Jurkat, Clone E6-1 (cell line): ENCODE measurements at regions not wholly inside any gene's neighbourhood (a gene's known extent, or its start where the extent isn't known, plus 50 kb on each side); places are given as distances from the start of the nearest gene placed in this dataset.
"Not testable (repeated sequence)": the region's sequence is repeated elsewhere in the genome, so short reads cannot be mapped to it uniquely, and the experiment has no call there.

Experiments
- DNase-seq: peaks from one replicate; pipeline ENCODE4 v3.0.0-alpha.2; 2011; ENCODE audit warnings: low read depth, low spot score
- H3K4me3 ChIP-seq: 2 replicates; pipeline ENCODE4 v1.5.1; 2011; ENCODE audit warnings: mild to moderate bottlenecking, low read length, control low read depth, moderate library complexity

- H3K4me3 ChIP-seq = no peak overlapping the region
These were observed 303.8 kb upstream of the PRR16 start for GRCh38 chr5:120160124-120160895.

DNA sequence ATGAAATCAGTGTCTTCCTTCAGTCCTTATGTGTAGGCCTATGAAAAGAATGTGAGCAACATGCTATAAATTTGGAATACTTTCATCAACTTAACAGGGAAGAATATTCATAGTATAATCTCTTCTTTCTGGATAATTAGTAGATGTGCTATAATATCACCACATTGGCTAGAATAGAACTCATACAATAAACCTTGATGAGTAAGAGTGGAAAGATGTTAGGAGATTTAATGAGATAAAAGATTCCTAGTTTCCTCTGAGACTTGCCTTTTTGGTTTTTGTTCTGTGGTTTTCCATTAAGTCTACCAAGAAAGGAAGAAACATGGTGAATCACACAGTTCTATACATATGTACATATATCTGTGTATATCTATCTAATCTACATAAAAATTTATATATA, 301.8 kb upstream of the PRR16 start:
- no peak for DNase-seq
- no peak overlapping the region for H3K4me3 ChIP-seq

More at GRCh38 chr5:120160124-120160895, 303.8 kb upstream of the PRR16 start:
- DNase-seq = no peak

- DNase-seq = no peak
- H3K4me3 ChIP-seq = no peak overlapping the region
These were observed 300.1 kb upstream of the PRR16 start for GRCh38 chr5:120164037-120164436.

- no peak for DNase-seq
- H3K4me3 ChIP-seq = no peak overlapping the region
These were observed 299.1 kb upstream of the PRR16 start for GRCh38 chr5:120164986-120165385.

- H3K4me3 ChIP-seq = no peak overlapping the region
- no peak for DNase-seq
These were observed 291.0 kb upstream of the PRR16 start for GRCh38 chr5:120173125-120173524.

DNA sequence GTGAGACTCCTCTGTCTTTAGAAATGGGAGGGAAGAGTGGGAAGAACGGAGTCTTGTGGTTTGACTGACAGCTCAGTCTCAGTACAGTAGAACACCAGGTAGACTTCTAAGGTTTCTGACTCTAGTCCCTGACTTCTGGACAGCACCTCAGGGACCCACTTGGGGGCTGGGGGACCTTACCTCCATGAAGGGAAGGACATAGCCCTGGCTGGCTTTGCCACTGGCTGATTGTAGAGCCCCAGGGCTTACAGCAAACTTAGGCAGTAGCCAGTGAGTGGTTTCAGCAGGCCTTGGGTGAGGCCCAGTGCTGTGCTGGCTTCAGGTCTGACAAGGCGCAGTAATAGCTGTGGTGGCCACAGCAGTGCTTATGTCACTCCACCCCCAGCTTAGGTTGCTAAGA, 290.0 kb upstream of the PRR16 start:
- no peak for DNase-seq

DNA sequence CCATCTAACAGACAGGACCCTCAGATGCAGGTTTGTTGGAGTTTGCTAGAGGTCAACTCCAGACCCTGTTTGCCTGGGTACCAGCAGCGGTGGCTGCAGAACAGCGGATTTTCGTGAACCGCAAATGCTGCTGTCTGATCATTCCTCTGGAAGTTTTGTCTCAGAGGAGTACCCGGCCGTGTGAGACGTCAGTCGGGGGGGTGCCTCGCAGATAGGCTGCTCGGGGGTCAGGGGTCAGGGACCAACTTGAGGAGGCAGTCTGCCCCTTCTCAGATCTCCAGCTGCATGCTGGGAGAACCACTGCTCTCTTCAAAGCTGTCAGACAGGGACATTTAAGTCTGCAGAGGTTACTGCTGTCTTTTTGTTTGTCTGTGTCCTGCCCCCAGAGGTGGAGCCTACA, 282.9 kb upstream of the PRR16 start:
- H3K4me3 ChIP-seq, DNase-seq: not testable (repeated sequence)

More for the DNA sequence above, 290.0 kb upstream of the PRR16 start:
- H3K4me3 ChIP-seq = no peak overlapping the region

- not testable (repeated sequence) for DNase-seq, H3K4me3 ChIP-seq
These were observed 269.4 kb upstream of the PRR16 start for GRCh38 chr5:120194650-120195049.

DNA sequence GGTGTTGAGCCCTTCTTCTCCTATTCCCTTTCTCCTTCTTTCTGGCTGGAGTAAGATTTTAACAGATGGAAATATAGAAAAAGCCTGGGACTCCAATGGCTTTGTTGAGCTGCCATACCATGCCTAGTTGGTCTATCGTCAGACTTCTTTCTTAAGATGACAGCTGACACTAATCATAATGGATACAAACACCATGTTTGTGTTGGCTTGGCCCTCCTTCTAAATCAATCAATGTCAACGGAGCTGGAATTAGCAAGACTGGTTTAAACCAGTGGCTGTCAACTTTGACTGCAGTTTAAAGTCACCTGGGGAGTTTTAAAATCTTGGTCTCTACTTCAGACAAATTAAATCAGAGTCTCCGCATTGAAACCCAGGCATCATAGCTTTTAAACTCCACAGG, 264.5 kb upstream of the PRR16 start:
- H3K4me3 ChIP-seq = no peak overlapping the region
- no peak for DNase-seq

DNA sequence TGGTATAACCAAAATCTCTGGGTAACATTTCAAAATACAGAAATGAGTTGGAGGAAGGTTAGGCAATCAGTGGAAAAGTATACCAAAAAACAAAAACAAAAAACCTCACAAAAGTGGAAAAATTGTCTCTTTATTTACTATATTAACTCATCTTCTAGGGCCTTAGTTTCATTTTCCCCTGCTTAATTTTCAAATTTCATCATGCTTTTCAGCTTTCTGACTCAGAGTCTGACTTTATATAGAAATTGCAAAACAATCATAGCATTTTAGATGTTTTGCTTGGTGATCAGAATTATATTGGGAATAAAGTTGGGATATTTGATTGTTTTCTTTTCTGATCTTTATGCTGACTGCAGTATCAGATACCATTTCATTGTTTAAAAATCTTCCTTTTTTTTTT, 257.0 kb upstream of the PRR16 start:
- DNase-seq = no peak
- no peak overlapping the region for H3K4me3 ChIP-seq

DNA sequence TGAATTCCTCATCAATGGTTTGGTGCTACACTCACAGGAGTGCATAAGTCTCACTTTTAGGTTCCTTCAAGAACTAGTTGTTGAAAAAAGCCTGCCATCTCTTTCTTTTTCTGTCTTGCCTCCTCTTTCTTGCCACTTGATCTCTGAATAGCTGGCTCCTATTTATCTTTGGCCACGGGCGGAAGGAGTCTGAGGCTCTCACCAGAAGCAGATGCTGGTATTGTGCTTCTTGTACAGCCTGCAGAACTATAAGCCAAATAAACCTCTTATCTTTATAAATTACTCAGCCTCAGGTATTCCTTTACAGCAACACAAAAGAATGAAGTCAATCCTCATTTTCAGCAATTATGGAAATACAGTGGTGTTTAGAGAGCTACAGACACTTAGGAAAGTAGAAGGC, 247.1 kb upstream of the PRR16 start:
- DNase-seq = no peak
- H3K4me3 ChIP-seq = no peak overlapping the region

DNA sequence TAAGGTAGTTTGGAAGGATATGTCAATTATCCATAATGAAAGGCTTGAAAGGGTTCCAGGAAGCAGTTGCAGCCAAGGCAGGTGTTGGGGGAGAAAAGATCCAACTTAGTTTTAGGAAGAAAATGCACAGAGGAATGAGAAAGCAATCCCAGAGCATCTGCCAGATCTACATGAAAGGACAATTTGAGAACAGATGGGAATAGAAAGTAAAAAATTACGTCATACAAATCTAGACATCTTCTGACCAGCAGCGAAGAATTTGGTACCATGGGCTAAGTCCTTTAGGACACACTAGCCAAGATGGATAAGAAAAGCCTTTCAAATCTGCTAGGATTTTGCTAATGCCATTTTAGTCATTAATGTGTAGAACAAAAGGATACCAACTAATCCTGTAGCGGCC, 244.1 kb upstream of the PRR16 start:
- no peak for DNase-seq
- H3K4me3 ChIP-seq = no peak overlapping the region

- no peak overlapping the region for H3K4me3 ChIP-seq
- no peak for DNase-seq
These were observed 238.6 kb upstream of the PRR16 start for GRCh38 chr5:120225524-120225923.

GRCh38 chr5:120228262-120229031, 235.7 kb upstream of the PRR16 start:
- DNase-seq = peak; percentile 6
- no peak overlapping the region for H3K4me3 ChIP-seq

DNA sequence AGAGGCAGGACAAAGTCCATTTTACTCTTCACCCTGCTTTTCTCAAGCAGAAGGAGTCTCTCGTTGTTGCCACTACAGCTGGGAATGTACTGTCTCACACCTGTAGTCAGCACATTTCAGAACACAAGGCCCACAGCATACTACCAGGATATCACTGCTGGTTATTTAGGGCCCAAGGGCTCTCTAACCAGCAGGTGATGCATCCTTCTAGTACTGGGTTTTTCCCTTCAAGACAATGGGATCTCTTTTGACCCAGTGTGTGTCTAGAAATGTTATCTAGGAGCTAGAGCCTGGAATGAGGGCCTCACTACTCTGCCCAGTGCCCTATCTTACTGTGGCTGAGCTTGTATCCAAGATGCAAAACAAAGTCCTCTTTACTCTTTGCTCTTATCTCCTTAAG, 235.1 kb upstream of the PRR16 start:
- no peak for DNase-seq
- no peak overlapping the region for H3K4me3 ChIP-seq

GRCh38 chr5:120231563-120231962, 232.5 kb upstream of the PRR16 start:
- H3K4me3 ChIP-seq = no peak overlapping the region
- DNase-seq = no peak

DNA sequence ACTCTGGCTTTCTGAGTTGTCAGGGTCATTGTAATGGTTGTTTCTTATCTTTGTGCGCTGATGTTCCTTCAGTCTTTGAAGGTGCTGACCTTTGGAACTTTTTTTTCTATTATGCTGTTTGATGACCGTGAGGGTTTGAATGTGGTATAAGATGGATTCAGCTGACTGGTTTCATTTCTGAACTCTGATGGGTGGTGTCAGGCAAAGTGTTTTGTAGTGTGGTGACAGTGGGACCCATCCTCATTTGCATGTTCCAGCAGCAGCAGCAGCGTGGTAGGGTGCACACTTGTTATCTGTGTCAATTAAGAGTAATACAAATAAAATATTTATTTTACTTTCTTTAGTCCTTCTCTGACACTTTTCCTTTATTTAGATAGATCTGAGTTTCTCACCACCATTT, 227.7 kb upstream of the PRR16 start:
- DNase-seq = no peak

GRCh38 chr5:120239086-120239485, 225.0 kb upstream of the PRR16 start:
- no peak overlapping the region for H3K4me3 ChIP-seq
- no peak for DNase-seq

More for the DNA sequence above, 227.7 kb upstream of the PRR16 start:
- no peak overlapping the region for H3K4me3 ChIP-seq

- H3K4me3 ChIP-seq = no peak overlapping the region
- DNase-seq = no peak
These were observed 223.4 kb upstream of the PRR16 start for GRCh38 chr5:120240706-120241105.

GRCh38 chr5:120241400-120241799, 222.7 kb upstream of the PRR16 start:
- DNase-seq = no peak
- no peak overlapping the region for H3K4me3 ChIP-seq

GRCh38 chr5:120251898-120252297, 212.2 kb upstream of the PRR16 start:
- H3K4me3 ChIP-seq = no peak overlapping the region
- no peak for DNase-seq
